Loucy (cell line): ENCODE measurements at regions not wholly inside any gene's neighbourhood (a gene's known extent, or its start where the extent isn't known, plus 50 kb on each side); places are given as distances from the start of the nearest gene placed in this dataset.

ENCODE experiments used
- H2AFZ ChIP-seq: fragments of 200-600 bp; sonication (generic); 2 replicates; pipeline ENCODE4 v1.6.0; 2016; ENCODE audit warnings: antibody characterized with exemption, mild to moderate bottlenecking, low read length, moderate library complexity
- H3F3A ChIP-seq: fragments of 200-600 bp; 2 replicates; pipeline ENCODE4 v1.6.0; 2016; ENCODE audit warnings: antibody characterized with exemption, low read depth, mild to moderate bottlenecking
- H3K27me3 ChIP-seq: fragments of 200-600 bp; sonication (generic); 2 replicates; pipeline ENCODE4 v1.6.1; 2014; ENCODE audit warnings: low read length, mild to moderate bottlenecking; ENCODE audit not compliant: insufficient read depth, poor library complexity, severe bottlenecking
- H3K36me3 ChIP-seq: fragments of 200-600 bp; sonication (generic); 2 replicates; pipeline ENCODE4 v1.6.1; 2016; ENCODE audit warnings: low read length; ENCODE audit not compliant: insufficient read depth
- H3K4me1 ChIP-seq: fragments of 200-600 bp; sonication (generic); 2 replicates; pipeline ENCODE4 v1.5.1; 2014; ENCODE audit warnings: low read length, mild to moderate bottlenecking; ENCODE audit not compliant: insufficient read depth, poor library complexity, severe bottlenecking
- H3K4me2 ChIP-seq: fragments of 200-600 bp; sonication (generic); 2 replicates; pipeline ENCODE4 v1.6.0; 2014; ENCODE audit warnings: antibody characterized with exemption, low read length, low read depth, mild to moderate bottlenecking; ENCODE audit not compliant: poor library complexity, severe bottlenecking
- H3K4me3 ChIP-seq: fragments of 200-600 bp; sonication (generic); 2 replicates; pipeline ENCODE4 v1.5.1; 2014; ENCODE audit warnings: low read length, mild to moderate bottlenecking, mixed read lengths; ENCODE audit not compliant: poor library complexity, severe bottlenecking
- H3K79me2 ChIP-seq: fragments of 200-600 bp; sonication (generic); 2 replicates; pipeline ENCODE4 v1.6.1; 2014; ENCODE audit warnings: low read length; ENCODE audit not compliant: insufficient read depth
- H3K9ac ChIP-seq: fragments of 200-600 bp; sonication (generic); 2 replicates; pipeline ENCODE4 v1.6.0; 2014; ENCODE audit warnings: mild to moderate bottlenecking, low read depth, low read length, moderate library complexity; ENCODE audit not compliant: poor library complexity, severe bottlenecking
- H3K9me2 ChIP-seq: fragments of 200-600 bp; sonication (generic); replicated peaks from 2 replicates; pipeline ENCODE4 v1.6.1; 2016; ENCODE audit warnings: low read depth, low read length, mixed read lengths
- H3K9me3 ChIP-seq: fragments of 200-600 bp; sonication (generic); 2 replicates; pipeline ENCODE4 v1.6.1; 2014; ENCODE audit warnings: mild to moderate bottlenecking, antibody characterized with exemption, low read length, low read depth; ENCODE audit not compliant: insufficient read depth
- H4K20me1 ChIP-seq: fragments of 200-600 bp; sonication (generic); 2 replicates; pipeline ENCODE4 v1.6.0; 2014; ENCODE audit warnings: antibody characterized with exemption, low read length, mild to moderate bottlenecking; ENCODE audit not compliant: insufficient read depth, poor library complexity, severe bottlenecking
- CTCF ChIP-seq: fragments of 200-600 bp; sonication (generic); conservative IDR thresholded peaks from 2 replicates; pipeline ENCODE4 v1.5.1; 2014; ENCODE audit warnings: mild to moderate bottlenecking, antibody characterized with exemption, low read length
- EZH2phosphoT487 ChIP-seq: fragments of 200-600 bp; IDR thresholded peaks from 2 replicates; pipeline ENCODE4 v1.6.1; 2018; ENCODE audit warnings: antibody characterized with exemption, mild to moderate bottlenecking, moderate library complexity, borderline replicate concordance

DNA sequence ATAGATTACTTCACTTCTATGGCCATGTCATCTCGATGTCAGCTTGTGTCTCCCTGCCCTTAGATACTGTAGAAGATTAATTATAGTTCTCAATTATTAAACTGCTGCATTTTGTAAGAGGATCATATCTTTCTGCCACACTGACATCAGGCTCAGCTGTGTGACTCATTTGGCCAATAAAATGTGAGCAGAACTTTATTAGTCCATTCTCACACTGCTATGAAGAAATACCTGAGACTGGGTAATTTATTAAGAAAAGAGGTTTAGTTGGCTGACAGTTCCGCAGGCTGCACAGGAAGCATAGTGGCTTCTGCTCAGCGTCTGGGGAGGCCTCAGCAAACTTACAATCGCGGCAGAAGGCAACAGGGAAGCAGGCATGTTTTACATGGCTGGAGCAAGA lies 290.4 kb downstream of the RAD51AP2 start:
- Histone ChIP-seq H3K4me3 (no peak overlapping the region), H3K79me2 (no peaks in the 10 kb centered on the region), H3K36me3 (no peaks in the 10 kb centered on the region), H3F3A (no peaks in the 10 kb centered on the region), H3K4me2 (no peak overlapping the region), H3K27me3 (no peaks in the 10 kb centered on the region), H3K9ac (no peak overlapping the region), H2AFZ (no peak overlapping the region), H3K9me3 (no peaks in the 10 kb centered on the region), H3K9me2 (no peaks in the 10 kb centered on the region), H4K20me1 (no peaks in the 10 kb centered on the region), H3K4me1 (no peaks in the 10 kb centered on the region)
- TF ChIP-seq EZH2phosphoT487 (no peak), CTCF (no peak)

GRCh38 chr2:17226941-17227490 lies 291.2 kb downstream of the RAD51AP2 start:
- Histone ChIP-seq H3F3A (no peaks in the 10 kb centered on the region), H3K36me3 (no peaks in the 10 kb centered on the region), H3K27me3 (no peaks in the 10 kb centered on the region), H3K4me1 (no peaks in the 10 kb centered on the region), H3K79me2 (no peaks in the 10 kb centered on the region), H3K9ac (no peak overlapping the region), H3K9me2 (no peaks in the 10 kb centered on the region), H3K9me3 (no peaks in the 10 kb centered on the region), H4K20me1 (no peaks in the 10 kb centered on the region), H2AFZ (no peak overlapping the region), H3K4me2 (no peak overlapping the region), H3K4me3 (no peak overlapping the region)
- TF ChIP-seq CTCF (no peak), EZH2phosphoT487 (no peak)

- no peak overlapping the region for H3K4me3 ChIP-seq
- no peaks in the 10 kb centered on the region for H3K79me2 ChIP-seq
- H3K27me3 ChIP-seq, result no peaks in the 10 kb centered on the region
These were observed 295.0 kb downstream of the RAD51AP2 start for GRCh38 chr2:17223211-17223610.

More at GRCh38 chr2:17223211-17223610, 295.0 kb downstream of the RAD51AP2 start:
- TF ChIP-seq EZH2phosphoT487 (no peak), CTCF (no peak)
- Histone ChIP-seq H3K9ac (no peak overlapping the region), H3K4me2 (no peak overlapping the region), H3F3A (no peaks in the 10 kb centered on the region), H2AFZ (no peak overlapping the region), H3K4me1 (no peaks in the 10 kb centered on the region), H4K20me1 (no peaks in the 10 kb centered on the region), H3K36me3 (no peaks in the 10 kb centered on the region), H3K9me3 (no peaks in the 10 kb centered on the region), H3K9me2 (no peaks in the 10 kb centered on the region)
